ENCODE measurements at regions not wholly inside any gene's neighbourhood (a gene's known extent, or its start where the extent isn't known, plus 50 kb on each side); places are given as distances from the start of the nearest gene placed in this dataset.
A peak's percentile ranks its signal among the peaks of the same experiment; 100 is the strongest.
"Not testable (repeated sequence)": the region's sequence is repeated elsewhere in the genome, so short reads cannot be mapped to it uniquely, and the experiment has no call there.

- no peaks in the 10 kb centered on the region for H3K4me1 Mint-ChIP-seq
- no peaks in the 10 kb centered on the region for H3K36me3 Mint-ChIP-seq (ENCODE audit: low read depth)
- H3K9me3 Mint-ChIP-seq, result peaks cover 2% of the 10 kb centered on the region
- H3K27ac Mint-ChIP-seq (ENCODE audit: unreplicated experiment), result no peak overlapping the region
- no peak for DNase-seq (ENCODE audit: low read depth, low spot score)
- TF ChIP-seq CTCF (conservative IDR thresholded peaks at IDR 0.05), result no peak
- H3K27me3 Mint-ChIP-seq (ENCODE audit: low read depth), result no peaks in the 10 kb centered on the region
- H3K4me3 Mint-ChIP-seq, result no peak overlapping the region
Observed at GRCh38 chr9:6144947-6145346, 70.7 kb upstream of the IL33 start.

- H3K4me3 Mint-ChIP-seq, result no peak overlapping the region
- no peak overlapping the region for H3K27ac Mint-ChIP-seq (ENCODE audit: unreplicated experiment)
- TF ChIP-seq CTCF (conservative IDR thresholded peaks at IDR 0.05), result no peak
Observed at GRCh38 chr9:6142799-6143454, 72.7 kb upstream of the IL33 start.

GRCh38 chr9:6135780-6136179 is 79.8 kb upstream of the IL33 start:
- not testable (repeated sequence) for H3K36me3 Mint-ChIP-seq (ENCODE audit: low read depth); H3K9me3 Mint-ChIP-seq; H3K27me3 Mint-ChIP-seq (ENCODE audit: low read depth); H3K27ac Mint-ChIP-seq (ENCODE audit: unreplicated experiment); DNase-seq (ENCODE audit: low read depth, low spot score); H3K4me1 Mint-ChIP-seq; H3K4me3 Mint-ChIP-seq

More at GRCh38 chr9:6142799-6143454, 72.7 kb upstream of the IL33 start:
- H3K27me3 Mint-ChIP-seq (ENCODE audit: low read depth), result no peaks in the 10 kb centered on the region
- H3K4me1 Mint-ChIP-seq, result no peaks in the 10 kb centered on the region
- DNase-seq (ENCODE audit: low read depth, low spot score), result no peak
- no peaks in the 10 kb centered on the region for H3K36me3 Mint-ChIP-seq (ENCODE audit: low read depth)
- peaks cover 5% of the 10 kb centered on the region for H3K9me3 Mint-ChIP-seq

- TF ChIP-seq CTCF (conservative IDR thresholded peaks at IDR 0.05), result no peak
- H3K36me3 Mint-ChIP-seq (ENCODE audit: low read depth), result no peaks in the 10 kb centered on the region
- peaks cover 4% of the 10 kb centered on the region for H3K27me3 Mint-ChIP-seq (ENCODE audit: low read depth)
- peaks cover 3% of the 10 kb centered on the region for H3K9me3 Mint-ChIP-seq
- no peak overlapping the region for H3K27ac Mint-ChIP-seq (ENCODE audit: unreplicated experiment)
- H3K4me3 Mint-ChIP-seq, result no peak overlapping the region
- DNase-seq (ENCODE audit: low read depth, low spot score), result no peak
- no peaks in the 10 kb centered on the region for H3K4me1 Mint-ChIP-seq
Observed at GRCh38 chr9:6134661-6135180, 80.9 kb upstream of the IL33 start.

- Mint-ChIP-seq H3K9me3 (peaks cover 3% of the 10 kb centered on the region), H3K27ac (ENCODE audit: unreplicated experiment) (no peak overlapping the region), H3K36me3 (ENCODE audit: low read depth) (no peaks in the 10 kb centered on the region), H3K4me3 (no peak overlapping the region), H3K4me1 (no peaks in the 10 kb centered on the region), H3K27me3 (ENCODE audit: low read depth) (peaks cover 7% of the 10 kb centered on the region)
- TF ChIP-seq CTCF (conservative IDR thresholded peaks at IDR 0.05), result no peak
- DNase-seq (ENCODE audit: low read depth, low spot score), result no peak
Observed at GRCh38 chr9:6133346-6134063, 82.1 kb upstream of the IL33 start.

GRCh38 chr9:6132650-6133049 is 83.0 kb upstream of the IL33 start:
- Mint-ChIP-seq H3K27me3 (ENCODE audit: low read depth) (peaks cover 7% of the 10 kb centered on the region), H3K9me3 (no peaks in the 10 kb centered on the region), H3K4me1 (no peaks in the 10 kb centered on the region), H3K27ac (ENCODE audit: unreplicated experiment) (peak overlapping the region; percentile 14), H3K4me3 (no peak overlapping the region), H3K36me3 (ENCODE audit: low read depth) (no peaks in the 10 kb centered on the region)
- no peak for TF ChIP-seq CTCF (conservative IDR thresholded peaks at IDR 0.05)
- no peak for DNase-seq (ENCODE audit: low read depth, low spot score)
